IPS-NIHi7 (cell line): ENCODE measurements at regions not wholly inside any gene's neighbourhood (a gene's known extent, or its start where the extent isn't known, plus 50 kb on each side); places are given as distances from the start of the nearest gene placed in this dataset.
A peak's percentile ranks its signal among the peaks of the same experiment; 100 is the strongest.
"Not testable (repeated sequence)": the region's sequence is repeated elsewhere in the genome, so short reads cannot be mapped to it uniquely, and the experiment has no call there.

Experiments
- DNase-seq: peaks from one replicate; pipeline ENCODE4 v3.0.0; 2012; ENCODE audit warnings: mixed read lengths; ENCODE audit errors: extremely low spot score

GRCh38 chr6:115631028-115631427 lies 429.7 kb downstream of the FRK start:
- no peak for DNase-seq

- no peak for DNase-seq
These were observed 430.2 kb downstream of the FRK start for GRCh38 chr6:115630424-115631024.

DNA sequence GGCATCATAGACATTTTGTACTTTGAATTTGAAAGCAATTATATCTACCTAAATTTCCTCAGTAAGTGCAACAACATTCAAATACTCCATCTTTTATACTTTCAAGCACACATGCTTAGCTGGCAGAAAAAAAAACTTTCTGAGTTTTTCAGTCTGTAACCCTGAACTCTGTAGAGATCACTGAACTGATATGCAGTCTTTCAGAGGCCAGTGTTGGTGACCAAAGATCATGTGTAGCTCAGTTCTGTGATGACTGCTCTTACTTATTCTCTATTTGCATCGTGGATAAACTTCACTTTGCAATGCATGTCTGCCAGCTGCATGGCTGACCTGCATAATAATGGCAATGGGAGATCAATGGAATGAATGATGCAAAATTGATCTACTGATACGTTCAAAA lies 431.3 kb downstream of the FRK start:
- DNase-seq, result no peak

DNA sequence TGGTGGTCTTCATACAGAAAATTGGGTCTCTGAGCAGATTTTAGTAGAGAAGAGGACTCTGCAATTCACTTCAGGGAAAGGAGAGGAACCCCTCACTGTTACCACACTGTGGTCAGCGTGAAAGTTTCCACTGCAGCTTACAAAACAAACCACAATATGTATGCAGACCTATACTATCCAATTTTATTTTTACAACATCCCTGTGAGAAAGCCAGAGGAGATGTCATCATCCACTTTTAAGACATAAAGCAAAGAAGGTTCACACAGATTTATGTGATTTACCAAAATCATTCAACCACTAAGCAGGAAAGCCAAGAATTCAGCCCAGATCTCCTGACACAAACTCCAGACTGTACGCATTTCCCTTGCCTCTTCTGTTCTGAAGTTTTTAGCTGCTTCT lies 442.4 kb downstream of the FRK start:
- no peak for DNase-seq

DNA sequence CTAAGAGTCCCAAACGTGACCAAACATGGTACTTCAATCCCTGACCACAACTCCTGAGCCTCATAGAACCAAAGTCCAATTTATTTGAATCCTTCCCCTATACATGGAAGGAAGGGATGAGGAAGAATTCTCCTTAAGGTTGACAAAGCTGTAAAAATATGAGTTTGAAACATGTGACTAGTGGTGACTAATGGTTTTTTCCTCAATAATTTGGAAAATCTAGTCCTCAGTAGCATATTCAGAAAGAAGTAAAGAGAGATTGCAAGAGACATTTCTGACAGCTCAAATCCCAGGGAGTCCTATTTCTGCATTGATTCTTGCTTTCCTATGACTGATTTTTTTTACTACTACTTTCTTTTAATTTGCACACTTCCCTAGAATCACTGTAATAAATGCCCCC lies 443.7 kb downstream of the FRK start:
- no peak for DNase-seq

GRCh38 chr6:115613488-115613887 lies 447.2 kb downstream of the FRK start:
- no peak for DNase-seq

- DNase-seq, result no peak
These were observed 447.8 kb downstream of the FRK start for GRCh38 chr6:115612796-115613479.

DNA sequence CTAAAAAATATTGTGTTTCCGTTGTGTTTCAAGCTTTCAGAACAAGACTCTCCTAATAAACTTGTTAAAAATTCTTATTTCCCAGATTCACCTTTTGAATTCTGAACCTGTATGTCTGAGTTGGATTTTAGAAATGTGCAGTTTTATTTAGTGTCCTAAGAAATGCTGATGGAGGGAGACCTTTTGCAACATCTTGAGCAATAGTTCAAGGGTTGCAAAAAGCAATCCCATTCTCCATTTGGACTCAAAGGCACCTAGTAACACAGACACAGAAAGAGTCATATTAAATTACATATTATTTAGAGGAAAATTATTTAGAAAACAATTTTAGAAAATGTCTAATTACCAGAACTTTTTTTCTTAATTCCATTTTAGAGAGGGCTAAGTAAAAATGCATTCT lies 448.5 kb downstream of the FRK start:
- DNase-seq, result no peak

DNA sequence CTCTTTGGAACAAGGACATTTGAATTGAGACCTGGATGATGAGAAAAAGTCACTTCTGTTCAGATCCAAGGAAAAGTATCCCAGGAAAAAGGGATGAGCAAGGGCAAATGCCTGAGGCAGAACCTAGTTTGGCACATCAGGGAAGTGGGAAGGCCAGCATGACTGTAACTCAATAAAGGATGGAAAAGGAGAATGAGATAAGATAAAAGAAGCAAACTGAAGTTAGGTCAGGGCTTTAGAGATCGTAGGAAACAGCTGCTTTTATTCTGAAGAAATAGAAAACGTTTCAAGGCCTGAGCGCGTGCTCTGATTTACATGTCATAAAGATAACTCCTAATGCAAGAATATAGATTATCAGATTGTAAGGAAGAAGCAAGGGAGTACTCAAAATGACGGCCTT lies 450.0 kb downstream of the FRK start:
- DNase-seq, result no peak

DNA sequence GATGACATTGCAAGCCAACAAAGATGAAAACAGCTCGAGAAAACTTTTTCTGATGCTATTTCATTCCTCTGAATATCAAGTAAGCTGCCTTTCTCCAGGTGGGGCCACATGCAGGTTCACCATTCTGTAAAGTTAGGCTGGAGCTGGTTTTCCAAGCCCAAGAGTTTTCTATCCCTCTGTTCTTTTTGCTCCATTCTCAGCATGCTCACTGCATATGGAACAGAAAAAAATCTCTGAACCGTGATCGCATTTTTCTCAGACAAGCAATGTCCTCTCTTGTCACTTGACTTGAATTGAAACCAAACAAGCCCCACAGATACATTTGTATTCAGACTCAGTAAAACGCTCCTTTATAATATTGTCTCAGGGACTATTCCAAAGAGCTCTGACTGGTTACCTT lies 451.6 kb downstream of the FRK start:
- no peak for DNase-seq

- no peak for DNase-seq
These were observed 458.2 kb downstream of the FRK start for GRCh38 chr6:115602466-115602865.

- no peak for DNase-seq
These were observed 459.2 kb downstream of the FRK start for GRCh38 chr6:115601509-115601908.

GRCh38 chr6:115601064-115601463 lies 459.6 kb downstream of the FRK start:
- DNase-seq, result no peak

DNA sequence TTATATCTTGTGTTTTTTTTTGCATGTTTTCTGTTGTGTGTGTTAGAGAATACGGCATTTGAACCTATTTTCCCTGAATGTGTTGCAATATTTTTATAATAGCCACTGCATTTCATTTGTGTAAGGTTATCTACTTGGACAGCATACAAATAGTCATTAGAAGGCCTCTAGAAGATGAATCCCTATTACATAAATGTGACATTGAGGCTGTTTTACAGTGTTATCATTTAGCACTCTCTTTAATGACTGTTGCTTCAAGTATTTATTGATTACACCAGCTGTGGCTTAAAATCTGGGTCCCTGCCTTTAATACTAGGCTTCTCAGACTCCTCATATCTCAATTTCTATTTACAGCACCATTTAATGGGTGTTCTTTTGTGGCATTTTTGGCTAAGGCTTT lies 465.8 kb downstream of the FRK start:
- DNase-seq, result no peak

DNA sequence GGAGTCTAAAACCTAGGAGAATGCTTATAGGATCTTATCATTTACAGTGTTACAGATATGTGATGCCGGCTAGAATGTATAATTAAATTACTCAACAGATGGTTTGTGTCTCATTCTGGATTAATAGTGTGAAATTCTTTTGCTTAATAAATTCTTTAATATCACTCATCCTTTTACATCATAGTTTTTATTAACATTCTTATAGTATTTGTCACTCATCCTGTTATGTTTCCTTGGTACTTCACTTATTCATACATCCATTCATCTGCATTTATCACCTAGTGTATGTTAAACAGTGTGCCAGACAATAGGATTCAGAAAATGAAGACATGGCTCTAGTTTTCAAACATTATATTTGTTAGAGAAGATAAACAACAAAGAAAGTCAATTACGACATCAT lies 468.7 kb downstream of the FRK start:
- DNase-seq, result no peak

GRCh38 chr6:115589072-115589471 lies 471.6 kb downstream of the FRK start:
- DNase-seq, result not testable (repeated sequence)

GRCh38 chr6:115583290-115583689 lies 477.4 kb downstream of the FRK start:
- no peak for DNase-seq

GRCh38 chr6:115582386-115582785 lies 478.3 kb downstream of the FRK start:
- DNase-seq, result no peak

- DNase-seq, result not testable (repeated sequence)
These were observed 481.1 kb downstream of the FRK start for GRCh38 chr6:115579565-115579964.

DNA sequence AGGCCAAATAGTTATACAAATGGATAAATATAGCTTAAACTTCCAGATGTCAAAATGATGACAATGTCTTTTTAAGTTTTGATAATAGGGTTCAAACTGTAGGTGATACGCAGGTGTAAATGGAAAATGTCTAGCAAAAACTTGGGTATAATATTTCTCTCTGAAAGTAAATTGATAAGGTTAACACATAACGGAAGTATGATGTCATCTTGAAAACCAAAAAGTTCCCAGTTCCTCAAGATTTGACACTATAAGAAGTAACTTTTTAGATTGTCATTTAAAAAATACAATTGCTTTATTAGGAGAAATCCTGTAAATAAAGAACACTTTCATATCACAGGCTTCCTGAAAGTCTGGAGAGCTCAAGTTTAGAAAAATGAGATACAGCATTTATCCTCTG lies 483.4 kb downstream of the FRK start:
- DNase-seq, result no peak

DNA sequence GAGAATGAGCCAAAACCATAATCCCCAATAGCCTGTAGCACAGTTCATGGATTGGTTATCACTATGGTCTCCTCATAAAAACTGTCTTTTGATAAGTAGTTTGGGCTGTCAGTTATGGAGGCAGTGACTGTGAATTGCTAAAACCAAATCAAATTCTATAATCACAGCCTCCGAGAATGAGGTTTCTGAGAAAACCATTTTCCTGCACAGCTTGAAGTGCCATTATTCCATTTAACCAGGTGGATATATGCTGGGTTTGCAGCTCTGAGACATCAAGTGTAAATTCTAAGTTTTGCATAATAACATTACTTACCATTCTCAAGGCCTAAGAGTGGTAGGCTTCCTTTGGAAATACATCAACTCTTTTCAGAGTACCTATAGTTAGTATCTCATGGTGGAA lies 485.4 kb downstream of the FRK start:
- DNase-seq, result no peak

DNA sequence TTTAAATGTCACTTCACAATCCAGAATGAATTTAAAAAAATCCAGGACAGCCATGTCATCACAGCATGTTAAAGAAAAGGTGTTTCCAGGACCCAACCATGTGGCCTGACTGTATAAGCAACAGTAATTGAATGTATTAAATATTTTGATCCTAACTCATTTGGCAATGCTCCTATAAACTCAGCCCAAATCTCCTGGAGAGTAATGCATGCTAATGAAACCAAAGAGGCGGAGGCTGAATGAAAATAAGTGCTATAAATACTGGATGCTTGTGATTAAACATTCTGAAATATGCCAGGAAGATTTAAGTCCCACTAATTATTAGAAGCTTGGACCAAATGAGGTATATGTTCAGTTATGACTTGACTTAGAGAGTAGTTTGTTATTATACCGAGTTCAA lies 486.8 kb downstream of the FRK start:
- DNase-seq, result no peak

- no peak for DNase-seq
These were observed 490.4 kb downstream of the FRK start for GRCh38 chr6:115570331-115570730.

DNA sequence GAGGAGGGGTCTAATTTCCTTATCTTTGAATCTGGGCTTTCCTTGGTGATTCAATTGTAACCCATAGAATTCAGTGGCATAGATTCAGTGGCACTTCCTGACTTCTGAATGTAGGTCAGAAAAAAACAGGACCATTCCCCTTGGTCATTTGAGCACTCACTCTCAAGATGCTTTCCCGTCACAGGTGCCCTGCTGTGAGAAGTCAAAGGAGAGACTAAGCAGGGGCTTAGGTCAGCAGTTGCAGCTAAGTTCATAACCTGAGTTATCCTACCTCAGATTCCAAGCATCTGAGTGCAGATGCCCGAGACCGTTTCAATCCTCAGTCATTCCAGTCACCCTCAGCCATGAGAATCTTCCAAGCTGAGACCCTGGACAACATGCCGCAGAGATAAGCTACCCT lies 506.6 kb downstream of the FRK start:
- DNase-seq, result peak; percentile 18
